ENCODE measurements at regions not wholly inside any gene's neighbourhood (a gene's known extent, or its start where the extent isn't known, plus 50 kb on each side); places are given as distances from the start of the nearest gene placed in this dataset.

DNA sequence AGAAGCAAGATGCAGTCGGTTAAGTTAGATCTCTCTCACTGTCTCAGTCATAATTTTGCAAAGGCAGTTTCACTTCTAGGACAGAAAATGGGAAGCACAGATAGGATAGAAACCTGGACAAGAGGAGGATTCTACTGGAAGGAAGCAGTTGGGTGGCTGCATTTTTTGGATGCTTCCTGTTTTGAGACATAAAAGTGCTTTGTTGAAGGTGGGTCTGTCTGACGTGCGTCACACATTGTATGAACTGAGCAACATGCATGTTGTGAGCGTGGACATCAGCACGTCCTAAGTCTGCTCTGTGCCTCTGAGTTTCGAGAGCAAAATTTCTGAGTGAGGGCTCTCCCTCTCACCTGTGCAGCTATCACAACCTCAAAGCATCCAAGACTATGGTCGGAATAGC, 68.7 kb upstream of the SNX9 start:
- TF ChIP-seq, protein P1, sequence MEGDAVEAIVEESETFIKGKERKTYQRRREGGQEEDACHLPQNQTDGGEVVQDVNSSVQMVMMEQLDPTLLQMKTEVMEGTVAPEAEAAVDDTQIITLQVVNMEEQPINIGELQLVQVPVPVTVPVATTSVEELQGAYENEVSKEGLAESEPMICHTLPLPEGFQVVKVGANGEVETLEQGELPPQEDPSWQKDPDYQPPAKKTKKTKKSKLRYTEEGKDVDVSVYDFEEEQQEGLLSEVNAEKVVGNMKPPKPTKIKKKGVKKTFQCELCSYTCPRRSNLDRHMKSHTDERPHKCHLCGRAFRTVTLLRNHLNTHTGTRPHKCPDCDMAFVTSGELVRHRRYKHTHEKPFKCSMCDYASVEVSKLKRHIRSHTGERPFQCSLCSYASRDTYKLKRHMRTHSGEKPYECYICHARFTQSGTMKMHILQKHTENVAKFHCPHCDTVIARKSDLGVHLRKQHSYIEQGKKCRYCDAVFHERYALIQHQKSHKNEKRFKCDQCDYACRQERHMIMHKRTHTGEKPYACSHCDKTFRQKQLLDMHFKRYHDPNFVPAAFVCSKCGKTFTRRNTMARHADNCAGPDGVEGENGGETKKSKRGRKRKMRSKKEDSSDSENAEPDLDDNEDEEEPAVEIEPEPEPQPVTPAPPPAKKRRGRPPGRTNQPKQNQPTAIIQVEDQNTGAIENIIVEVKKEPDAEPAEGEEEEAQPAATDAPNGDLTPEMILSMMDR (conservative IDR thresholded peaks at IDR 0.05) = no peak
- no peak for TF ChIP-seq ZFX (IDR thresholded peaks at IDR 0.05)

DNA sequence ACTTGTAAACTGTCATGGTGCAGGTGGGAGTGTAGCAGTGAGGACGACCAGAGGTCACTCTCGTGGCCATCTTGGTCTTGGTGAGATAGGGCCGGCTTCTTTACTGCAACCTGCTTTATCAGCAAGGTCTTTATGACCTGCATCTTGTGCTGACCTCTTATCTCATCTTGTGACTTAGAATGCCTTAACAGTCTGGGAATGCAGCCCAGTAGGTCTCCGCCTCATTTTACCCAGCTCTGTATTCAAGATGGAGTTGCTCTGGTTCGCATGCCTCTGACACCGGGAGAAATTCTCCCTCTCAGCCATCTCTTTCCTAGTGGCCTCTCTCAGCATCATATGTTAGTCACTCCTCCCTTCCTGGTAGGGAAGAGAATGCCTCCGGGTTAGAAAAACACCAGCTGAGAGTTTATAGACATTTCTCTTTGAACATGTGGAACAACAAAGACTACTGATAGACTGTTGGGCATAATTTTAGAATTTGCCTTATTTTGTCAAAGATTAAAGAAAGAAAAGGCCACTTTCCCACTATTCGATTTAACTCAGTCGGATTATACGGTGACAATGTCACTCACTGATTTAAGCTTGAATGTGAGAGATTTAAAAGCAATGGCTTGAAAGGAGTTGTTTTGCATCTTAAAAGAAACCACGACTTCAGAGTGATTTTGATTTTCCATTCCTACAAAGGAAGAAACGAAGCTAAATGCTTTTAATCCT, 67.9 kb upstream of the SNX9 start:
- no peak overlapping the region for H3K27ac ChIP-seq
- TF ChIP-seq, protein P1 (conservative IDR thresholded peaks at IDR 0.05) = no peak
- TF ChIP-seq ZFX (IDR thresholded peaks at IDR 0.05) = no peak

More for the DNA sequence above, 68.7 kb upstream of the SNX9 start:
- H3K27ac ChIP-seq = no peak overlapping the region

DNA sequence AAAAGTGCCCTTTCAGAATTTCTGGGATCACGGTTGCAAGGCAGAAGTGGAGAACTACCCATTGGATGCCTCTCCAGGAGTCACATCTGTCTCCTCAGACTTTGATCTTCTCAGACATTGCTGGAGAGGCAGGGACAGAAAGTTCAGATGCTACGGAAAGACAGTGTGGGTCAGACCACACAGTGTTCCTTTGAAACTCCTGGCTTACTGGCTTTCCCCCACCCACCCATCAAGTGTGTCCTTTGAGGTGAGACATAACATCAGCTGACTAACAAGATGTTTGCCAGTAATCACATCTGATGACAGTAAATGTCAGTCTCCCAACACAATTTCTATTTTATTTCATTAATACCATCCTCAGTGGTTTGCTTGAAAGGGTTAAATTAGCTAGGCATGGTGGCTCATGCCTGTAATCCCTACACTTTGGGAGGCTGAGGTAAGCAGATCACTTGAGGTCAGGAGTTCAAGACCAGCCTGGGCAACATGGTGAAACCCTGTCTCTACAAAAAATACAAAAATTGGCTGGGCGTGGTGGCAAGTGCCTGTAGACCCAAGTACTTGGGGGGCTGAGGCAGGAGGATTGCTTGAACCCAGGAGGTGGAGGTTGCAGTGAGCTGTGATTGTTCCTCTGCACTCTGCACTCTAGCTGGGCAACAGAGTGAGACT, 67.2 kb upstream of the SNX9 start:
- peak overlapping the region; percentile 28; the same call in 1 of the 2 replicates for H3K27ac ChIP-seq
- TF ChIP-seq ZFX (IDR thresholded peaks at IDR 0.05) = no peak
- TF ChIP-seq, protein P1 (conservative IDR thresholded peaks at IDR 0.05) = no peak

DNA sequence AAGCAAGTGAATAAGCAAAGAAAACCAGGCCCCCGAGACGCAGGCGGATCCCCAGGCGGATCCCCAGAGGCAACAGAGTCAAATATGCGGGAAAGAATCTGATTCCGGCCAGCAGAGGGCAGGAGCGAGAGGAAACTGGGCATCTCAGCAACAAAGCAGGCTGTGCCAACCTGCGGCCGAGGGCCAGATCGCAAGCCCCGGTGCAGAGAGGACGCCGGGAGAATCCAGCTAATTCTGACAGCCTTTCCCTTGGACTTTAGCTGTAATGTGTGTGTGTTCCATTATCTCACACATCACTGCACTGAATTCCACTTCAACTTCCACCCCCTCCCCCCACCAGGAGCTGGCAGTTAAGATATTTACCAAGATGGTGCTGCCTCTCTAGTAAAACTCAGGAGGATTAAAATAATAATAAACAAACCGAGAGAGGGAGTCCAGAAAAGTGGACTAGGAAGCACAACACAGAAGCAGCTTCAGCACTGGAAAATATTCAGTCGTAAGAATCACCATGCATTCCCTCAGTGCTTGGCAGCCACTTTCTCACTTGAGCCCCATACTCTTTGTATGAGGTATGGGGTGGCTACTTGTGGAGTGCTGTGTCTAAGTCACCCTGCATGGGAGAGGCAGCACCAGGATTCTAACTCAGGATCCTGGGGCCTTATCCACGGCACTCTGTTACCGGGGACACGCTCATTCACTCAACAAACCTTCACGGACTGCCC, 66.2 kb upstream of the SNX9 start:
- H3K27ac ChIP-seq = peak overlapping the region; percentile 28
- no peak for TF ChIP-seq ZFX (IDR thresholded peaks at IDR 0.05)
- TF ChIP-seq, protein P1 (conservative IDR thresholded peaks at IDR 0.05) = peak; percentile 89

DNA sequence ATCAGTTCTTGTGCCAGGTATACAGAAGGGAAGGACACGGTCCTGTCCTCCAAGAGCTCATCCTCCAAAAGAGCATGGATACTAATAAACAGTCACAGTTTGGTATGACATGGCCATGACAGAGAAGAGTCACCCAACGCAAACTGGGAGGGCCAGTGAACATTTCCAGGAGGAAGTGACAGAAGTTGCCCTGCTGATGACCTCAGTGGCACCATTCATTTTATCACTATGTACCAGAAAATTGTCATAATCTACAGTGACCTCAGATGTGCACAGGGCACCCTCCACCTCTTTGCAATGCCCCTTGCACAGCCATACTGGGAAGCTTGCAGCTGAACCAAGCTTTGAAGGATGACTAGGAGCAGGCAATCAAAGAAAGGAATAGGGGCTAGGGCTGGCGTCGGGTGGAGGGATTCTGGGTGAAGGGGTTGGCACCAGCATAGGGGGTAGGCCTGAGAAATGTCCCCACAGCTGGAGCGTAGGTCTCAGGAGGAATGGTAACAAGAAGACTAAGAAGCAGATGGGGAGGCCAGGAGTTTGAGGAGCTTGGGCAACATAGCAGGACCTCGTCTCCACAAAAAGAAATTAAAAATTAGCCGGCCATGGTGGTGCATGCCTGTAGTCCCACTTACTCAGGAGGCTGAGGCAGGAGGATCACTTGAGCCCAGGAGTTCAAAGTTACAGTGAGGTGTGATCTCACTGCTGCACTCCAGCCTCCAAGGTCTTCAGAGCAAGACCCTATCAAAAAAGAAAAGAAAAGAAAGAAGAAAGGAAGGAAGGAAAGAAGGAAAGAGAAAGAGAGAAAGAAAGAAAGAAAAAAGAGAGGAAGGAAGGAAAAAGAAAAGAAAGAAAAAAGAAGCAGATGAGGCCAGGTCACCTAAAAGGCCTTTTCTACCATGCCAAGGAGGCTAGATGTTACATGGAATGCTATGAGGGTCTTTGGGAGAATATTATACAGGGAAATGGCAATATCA, 65.3 kb upstream of the SNX9 start:
- peak overlapping the region; percentile 28; the same call in 1 of the 2 replicates for H3K27ac ChIP-seq
- TF ChIP-seq ZFX (IDR thresholded peaks at IDR 0.05) = no peak
- TF ChIP-seq, protein P1 (conservative IDR thresholded peaks at IDR 0.05) = no peak

DNA sequence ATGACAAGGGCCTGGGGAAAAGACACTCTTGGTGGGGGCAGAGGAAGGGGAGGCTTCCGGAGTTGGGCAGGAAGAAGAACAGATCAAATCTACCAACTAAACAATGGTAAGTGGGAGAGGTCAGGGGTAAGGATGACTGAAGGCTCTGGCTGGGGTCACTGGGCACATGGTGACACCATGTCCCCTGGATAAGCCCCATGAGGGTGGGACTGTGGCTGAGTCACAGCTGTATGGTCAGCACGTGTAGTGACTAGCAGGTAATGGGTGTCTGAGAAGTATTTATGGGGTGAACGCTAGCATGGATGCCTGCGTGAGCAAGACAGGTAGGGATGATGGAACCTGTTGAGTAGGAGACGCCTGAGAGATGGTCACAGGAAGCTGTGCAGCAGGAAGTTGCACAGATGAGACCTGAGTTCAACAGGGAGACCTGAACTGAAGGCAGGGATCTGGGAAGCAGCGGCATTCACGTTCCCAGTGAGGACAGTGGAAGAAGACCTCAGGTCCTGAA, 64.5 kb upstream of the SNX9 start:
- H3K27ac ChIP-seq = no peak overlapping the region
- TF ChIP-seq ZFX (IDR thresholded peaks at IDR 0.05) = no peak
- TF ChIP-seq, protein P1 (conservative IDR thresholded peaks at IDR 0.05) = no peak
